ENCODE measurements at regions not wholly inside any gene's neighbourhood (a gene's known extent, or its start where the extent isn't known, plus 50 kb on each side); places are given as distances from the start of the nearest gene placed in this dataset.

DNA sequence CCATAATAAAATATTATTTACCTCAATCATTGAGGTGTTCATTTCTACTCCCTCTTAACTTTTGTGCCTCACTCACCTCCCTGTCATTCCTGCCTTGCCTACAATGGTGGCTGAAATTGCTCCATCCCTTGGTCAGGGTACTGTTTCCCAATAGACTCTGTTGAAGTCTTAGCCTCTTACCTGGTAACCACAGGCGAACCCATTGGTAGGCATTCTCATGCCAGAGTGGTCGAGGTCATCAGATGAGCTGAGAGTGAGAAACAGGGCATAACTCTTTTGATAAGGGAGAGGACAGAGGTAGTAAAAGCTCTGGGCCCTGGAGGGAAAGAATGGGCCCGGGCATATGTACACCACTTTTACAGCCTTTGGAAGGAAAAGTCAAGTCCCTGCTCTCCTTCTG, 265.6 kb downstream of the ARRDC4 start:
- TF ChIP-seq, protein P1, sequence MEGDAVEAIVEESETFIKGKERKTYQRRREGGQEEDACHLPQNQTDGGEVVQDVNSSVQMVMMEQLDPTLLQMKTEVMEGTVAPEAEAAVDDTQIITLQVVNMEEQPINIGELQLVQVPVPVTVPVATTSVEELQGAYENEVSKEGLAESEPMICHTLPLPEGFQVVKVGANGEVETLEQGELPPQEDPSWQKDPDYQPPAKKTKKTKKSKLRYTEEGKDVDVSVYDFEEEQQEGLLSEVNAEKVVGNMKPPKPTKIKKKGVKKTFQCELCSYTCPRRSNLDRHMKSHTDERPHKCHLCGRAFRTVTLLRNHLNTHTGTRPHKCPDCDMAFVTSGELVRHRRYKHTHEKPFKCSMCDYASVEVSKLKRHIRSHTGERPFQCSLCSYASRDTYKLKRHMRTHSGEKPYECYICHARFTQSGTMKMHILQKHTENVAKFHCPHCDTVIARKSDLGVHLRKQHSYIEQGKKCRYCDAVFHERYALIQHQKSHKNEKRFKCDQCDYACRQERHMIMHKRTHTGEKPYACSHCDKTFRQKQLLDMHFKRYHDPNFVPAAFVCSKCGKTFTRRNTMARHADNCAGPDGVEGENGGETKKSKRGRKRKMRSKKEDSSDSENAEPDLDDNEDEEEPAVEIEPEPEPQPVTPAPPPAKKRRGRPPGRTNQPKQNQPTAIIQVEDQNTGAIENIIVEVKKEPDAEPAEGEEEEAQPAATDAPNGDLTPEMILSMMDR (IDR thresholded peaks at IDR 0.05; ENCODE audit: control extremely low read depth, extremely low read depth, low read depth, missing control alignments): no peak
- DNase-seq (ENCODE audit: extremely low spot score): no peak
- CTCF ChIA-PET: no interaction called here
- POLR2A ChIA-PET: no interaction called here

DNA sequence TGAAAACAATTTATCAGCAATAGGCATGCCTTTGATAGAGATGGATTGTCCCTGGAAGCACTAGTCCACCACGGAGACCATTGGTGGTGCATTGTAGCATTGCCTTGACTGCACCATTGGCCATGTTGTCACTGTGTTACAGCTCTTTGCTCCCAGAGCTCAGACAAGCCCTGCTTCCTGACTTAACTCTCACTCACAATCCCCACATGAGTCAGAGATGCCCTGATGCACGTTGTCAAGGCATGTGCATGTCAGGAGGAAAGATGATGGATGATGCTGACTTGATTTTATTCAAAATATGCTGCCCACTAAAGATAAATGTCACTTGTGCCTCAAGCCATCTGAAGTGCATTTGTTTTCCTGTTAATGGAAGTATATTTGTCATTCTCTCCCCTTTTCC, 266.1 kb downstream of the ARRDC4 start:
- TF ChIP-seq, protein P1 (IDR thresholded peaks at IDR 0.05; ENCODE audit: control extremely low read depth, extremely low read depth, low read depth, missing control alignments): no peak
- ChIA-PET POLR2A (no interaction called here), CTCF (no interaction called here)
- DNase-seq (ENCODE audit: extremely low spot score): no peak

DNA sequence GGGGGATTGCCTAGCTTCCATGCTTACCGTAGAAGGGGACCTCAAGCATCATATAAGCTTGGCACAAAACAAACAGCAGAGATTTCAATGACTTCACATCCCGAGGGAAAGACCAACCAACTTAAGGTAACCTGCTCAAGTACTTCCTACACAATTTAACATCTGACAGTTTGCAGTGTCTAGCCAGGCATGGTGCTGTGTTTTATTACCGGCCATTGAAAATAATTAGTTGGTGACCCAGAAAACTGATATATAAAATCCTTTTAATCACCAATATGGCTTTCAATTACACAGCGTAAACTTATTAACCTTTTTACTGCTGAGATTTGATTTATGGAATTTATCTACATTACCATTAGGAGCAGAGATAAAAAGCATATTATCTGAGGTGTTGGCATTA, 268.3 kb downstream of the ARRDC4 start:
- TF ChIP-seq, protein P1 (IDR thresholded peaks at IDR 0.05; ENCODE audit: control extremely low read depth, extremely low read depth, low read depth, missing control alignments): no peak
- POLR2A ChIA-PET: no interaction called here
- no peak for DNase-seq (ENCODE audit: extremely low spot score)
- CTCF ChIA-PET: interaction anchor here (0.5 to 2.0 kb wide), 4 partner anchors 15 to 266 kb away, joined by 3 to 5 read pairs (median 4); no protein-coding TSS in a partner anchor

DNA sequence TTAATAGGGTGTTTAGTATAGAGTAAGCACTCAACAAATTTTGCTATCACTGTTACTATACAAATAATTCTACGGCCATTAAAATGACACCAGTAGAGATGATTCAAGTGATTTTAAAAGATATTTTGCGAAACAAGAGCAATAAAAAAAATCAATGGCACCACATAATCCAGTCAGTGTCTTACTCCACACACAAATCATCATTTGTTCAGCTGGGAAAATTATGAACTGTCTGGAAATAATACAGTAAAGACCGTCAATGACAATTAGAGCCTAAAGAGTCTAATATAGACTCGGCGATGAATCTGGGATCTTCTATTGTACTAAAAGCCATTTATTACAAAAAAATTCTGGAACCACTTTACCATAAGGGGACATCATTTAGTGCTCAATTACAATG, 270.5 kb downstream of the ARRDC4 start:
- TF ChIP-seq, protein P1 (IDR thresholded peaks at IDR 0.05; ENCODE audit: control extremely low read depth, extremely low read depth, low read depth, missing control alignments): no peak
- CTCF ChIA-PET: interaction anchor here (2.0 kb wide), 1 partner anchor 19 kb away, joined by 5 read pairs; no protein-coding TSS in a partner anchor

DNA sequence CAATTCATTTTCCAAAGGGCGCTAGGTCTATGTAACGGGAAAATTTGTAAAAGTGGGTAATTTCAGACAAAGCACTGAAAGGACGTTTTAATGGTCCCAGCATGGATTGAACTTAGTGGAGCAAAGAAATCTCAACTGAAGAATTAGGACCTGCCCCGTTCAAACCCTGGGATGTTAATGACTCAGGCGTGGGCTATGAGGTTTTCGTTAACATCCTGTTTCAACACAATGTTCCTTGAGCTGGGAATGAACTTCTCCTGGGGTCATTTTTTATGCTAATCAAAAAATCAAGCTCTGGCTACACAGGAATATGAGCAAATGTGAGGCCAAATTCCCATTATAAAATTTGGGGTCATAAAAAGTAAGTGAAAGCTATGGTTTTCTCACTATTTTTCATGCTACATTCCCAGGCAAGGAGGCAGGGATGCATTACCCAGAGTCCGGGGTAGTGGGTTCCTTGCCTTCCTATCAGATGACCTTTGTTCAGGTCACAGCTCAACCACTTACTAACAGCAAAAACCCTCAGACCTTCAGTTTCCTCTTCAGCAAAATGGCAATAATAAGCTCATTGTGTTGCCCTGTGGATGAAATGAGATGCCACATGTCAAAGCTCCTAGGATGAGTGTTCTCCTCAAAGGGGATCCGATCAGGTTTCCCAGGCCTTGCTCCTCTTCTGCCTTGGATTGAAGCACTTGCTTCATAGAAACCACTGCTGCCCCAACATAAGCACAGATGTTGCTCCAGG, 271.4 kb downstream of the ARRDC4 start:
- POLR2A ChIA-PET: no interaction called here
- DNase-seq (ENCODE audit: extremely low spot score): no peak
- TF ChIP-seq, protein P1 (IDR thresholded peaks at IDR 0.05; ENCODE audit: control extremely low read depth, extremely low read depth, low read depth, missing control alignments): no peak
- CTCF ChIA-PET: interaction anchor here (0.8 kb wide), 1 partner anchor 10 kb away, joined by 3 read pairs; no protein-coding TSS in a partner anchor

More for the DNA sequence above, 270.5 kb downstream of the ARRDC4 start:
- POLR2A ChIA-PET: no interaction called here
- no peak for DNase-seq (ENCODE audit: extremely low spot score)

DNA sequence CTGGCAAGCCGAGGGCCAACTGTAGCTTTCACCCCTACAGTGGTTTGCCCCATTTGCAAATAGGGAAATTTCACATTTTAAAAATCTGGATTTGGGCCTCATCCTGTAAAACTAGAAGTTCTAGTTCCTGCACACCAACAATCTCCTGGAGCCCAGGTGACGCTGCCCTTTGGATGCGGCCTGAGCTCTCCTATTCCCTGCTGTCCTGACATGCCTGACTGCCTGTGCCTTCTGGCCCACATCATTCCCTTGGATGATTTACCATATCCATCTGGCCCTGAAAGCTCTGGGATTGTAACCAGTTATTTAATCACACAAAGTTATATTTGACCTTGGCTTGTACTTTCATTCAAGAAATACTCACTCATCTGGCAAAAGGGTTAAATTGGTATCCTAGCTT, 272.3 kb downstream of the ARRDC4 start:
- TF ChIP-seq, protein P1 (IDR thresholded peaks at IDR 0.05; ENCODE audit: control extremely low read depth, extremely low read depth, low read depth, missing control alignments): no peak
- POLR2A ChIA-PET: no interaction called here
- no peak for DNase-seq (ENCODE audit: extremely low spot score)
- CTCF ChIA-PET: interaction anchor here (0.8 to 1.6 kb wide), 2 partner anchors 11 kb away, joined by 3 read pairs; no protein-coding TSS in a partner anchor

Data from GM10248 (cell line).